GM10248 (cell line): ENCODE measurements at regions not wholly inside any gene's neighbourhood (a gene's known extent, or its start where the extent isn't known, plus 50 kb on each side); places are given as distances from the start of the nearest gene placed in this dataset.

Experiments used
- CTCF ChIA-PET: fragments of 300-600 bp; sonication (Branson Sonifier 250); formaldehyde crosslinking; extraction: SDS; loops from one replicate; lab custom pipeline; 2021; ENCODE audit warnings: antibody characterized with exemption; lab: Yijun Ruan, JAX
- POLR2A ChIA-PET: fragments of 350-650 bp; sonication (Branson Sonifier 250); formaldehyde crosslinking; extraction: SDS; loops from one replicate; lab custom pipeline; 2020; ENCODE audit warnings: antibody characterized with exemption; lab: Yijun Ruan, JAX
- DNase-seq: peaks from one replicate; pipeline ENCODE4 v3.0.0; 2012; ENCODE audit errors: extremely low spot score
- CTCF ChIP-seq: IDR thresholded peaks from 2 replicates; pipeline ENCODE4 v1.5.1; 2012; ENCODE audit warnings: mild to moderate bottlenecking, low read depth; ENCODE audit errors: extremely low read depth, missing control alignments, control extremely low read depth

- no peak for DNase-seq
- TF ChIP-seq CTCF: no peak
- CTCF ChIA-PET: no interaction called here
Measured at GRCh38 chr10:2425320-2425719, 642.0 kb upstream of the PFKP start.

GRCh38 chr10:2414562-2414961 lies 652.8 kb upstream of the PFKP start:
- no peak for DNase-seq
- TF ChIP-seq CTCF: no peak
- ChIA-PET CTCF (no interaction called here), POLR2A (no interaction called here)

More at GRCh38 chr10:2425320-2425719, 642.0 kb upstream of the PFKP start:
- POLR2A ChIA-PET: no interaction called here

- no peak for TF ChIP-seq CTCF
- ChIA-PET POLR2A (no interaction called here), CTCF (no interaction called here)
- DNase-seq: no peak
Measured at GRCh38 chr10:2414039-2414438, 653.3 kb upstream of the PFKP start.

DNA sequence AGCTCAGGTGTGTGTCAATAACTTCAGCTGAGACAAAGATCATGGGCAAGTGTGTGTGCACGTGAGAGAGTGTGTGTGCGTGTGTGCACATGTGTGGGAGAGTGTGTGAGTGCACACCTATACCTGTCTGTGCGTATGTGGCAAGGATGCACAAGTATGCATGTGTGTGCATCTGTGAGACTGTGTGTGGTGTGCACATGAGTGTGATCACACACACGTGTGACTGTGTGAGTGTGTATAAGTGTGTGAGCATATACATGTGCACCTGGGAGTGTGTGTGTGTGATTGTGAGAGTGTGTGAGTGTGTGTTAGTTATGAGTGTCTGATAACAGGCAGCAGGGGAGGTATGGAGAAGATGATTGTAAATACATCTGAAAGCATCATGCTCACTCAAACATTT lies 657.3 kb upstream of the PFKP start:
- POLR2A ChIA-PET: no interaction called here
- no peak for DNase-seq
- no peak for TF ChIP-seq CTCF
- CTCF ChIA-PET: no interaction called here

DNA sequence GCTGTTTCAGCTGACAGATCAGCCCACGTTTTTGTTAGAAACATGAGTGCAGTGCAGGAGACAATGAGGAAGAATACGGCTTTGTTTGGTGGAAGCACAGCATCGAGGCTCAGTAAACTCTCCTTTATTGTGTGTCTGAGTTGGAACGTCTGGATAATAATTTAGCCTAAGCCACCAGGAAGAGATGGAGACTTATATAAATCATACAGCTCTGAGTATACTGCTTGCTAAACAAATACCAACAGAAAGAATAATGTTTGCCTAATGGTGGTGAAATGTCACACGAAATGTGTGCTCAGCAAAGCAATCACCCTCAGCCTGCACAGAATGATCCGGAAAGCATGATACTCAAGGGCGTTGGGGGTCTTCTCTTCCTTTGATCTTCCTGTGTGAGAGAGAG lies 664.1 kb upstream of the ADARB2 start:
- DNase-seq: no peak
- no peak for TF ChIP-seq CTCF
- ChIA-PET POLR2A (no interaction called here), CTCF (interaction anchor here (1.4 kb wide), 1 partner anchor 19 kb away, joined by 4 read pairs; no protein-coding TSS in a partner anchor)

DNA sequence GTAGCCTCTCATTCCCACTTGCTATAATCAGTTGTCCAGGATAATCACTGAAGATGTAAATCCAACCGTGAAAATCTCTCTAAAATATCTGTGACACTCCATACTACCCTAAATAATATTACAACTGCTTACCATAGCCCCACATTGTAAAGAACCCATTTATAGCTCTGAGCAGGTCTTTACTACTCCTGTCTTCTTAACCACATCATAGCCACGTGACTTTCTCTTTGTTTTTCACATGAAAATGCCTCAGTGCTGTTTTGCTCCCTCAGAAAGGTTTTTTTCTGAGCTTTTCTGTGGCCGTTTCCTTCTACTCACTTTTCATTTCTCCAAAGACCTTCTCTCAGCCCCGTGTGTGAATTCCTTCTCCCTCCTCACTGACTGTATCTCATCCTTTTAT lies 662.2 kb upstream of the ADARB2 start:
- POLR2A ChIA-PET: interaction anchor here (0.6 kb wide), 1 partner anchor 11 kb away, joined by 3 read pairs; no protein-coding TSS in a partner anchor
- no peak for TF ChIP-seq CTCF

More for the DNA sequence above, 662.2 kb upstream of the ADARB2 start:
- DNase-seq: no peak
- CTCF ChIA-PET: no interaction called here
